Osteoblast (primary cell): ENCODE measurements at regions not wholly inside any gene's neighbourhood (a gene's known extent, or its start where the extent isn't known, plus 50 kb on each side); places are given as distances from the start of the nearest gene placed in this dataset.

ENCODE experiments used
- DNase-seq: peaks from one replicate; pipeline ENCODE4 v3.0.0; 2011; ENCODE audit warnings: low spot score, mixed read lengths; ENCODE audit not compliant: insufficient read length; ENCODE audit errors: missing footprints
- H2AFZ ChIP-seq: 2 replicates; pipeline ENCODE4 v1.6.0; 2011; ENCODE audit warnings: mild to moderate bottlenecking, low read length
- H3K27ac ChIP-seq: 2 replicates; pipeline ENCODE4 v1.5.1; 2011; ENCODE audit warnings: mild to moderate bottlenecking, low read depth, low read length, moderate library complexity
- H3K27me3 ChIP-seq: 2 replicates; pipeline ENCODE4 v1.6.0; 2012; ENCODE audit warnings: mild to moderate bottlenecking, control low read depth, inconsistent platforms, low read length, moderate library complexity; ENCODE audit not compliant: insufficient read depth
- H3K36me3 ChIP-seq: 2 replicates; pipeline ENCODE4 v1.5.1; 2011; ENCODE audit warnings: mild to moderate bottlenecking, low read length, control low read depth, moderate library complexity; ENCODE audit not compliant: insufficient read depth
- H3K4me1 ChIP-seq: 2 replicates; pipeline ENCODE4 v1.5.1; 2011; ENCODE audit warnings: mild to moderate bottlenecking, low read length, control low read depth, moderate library complexity; ENCODE audit not compliant: insufficient read depth
- H3K4me2 ChIP-seq: 2 replicates; pipeline ENCODE4 v1.6.0; 2011; ENCODE audit warnings: mild to moderate bottlenecking, low read length; ENCODE audit not compliant: insufficient read depth
- H3K4me3 ChIP-seq: fragments of 200-600 bp; sonication (generic); 3 replicates; pipeline ENCODE4 v1.5.1; 2012; ENCODE audit warnings: mild to moderate bottlenecking, low read length, inconsistent platforms; ENCODE audit not compliant: insufficient read depth
- H3K79me2 ChIP-seq: 2 replicates; pipeline ENCODE4 v1.6.0; 2012; ENCODE audit warnings: mild to moderate bottlenecking, low read length, control low read depth, inconsistent platforms; ENCODE audit not compliant: insufficient read depth
- H3K9me3 ChIP-seq: 2 replicates; pipeline ENCODE4 v1.5.1; 2011; ENCODE audit warnings: low read depth, low read length, control low read depth
- H4K20me1 ChIP-seq: 2 replicates; pipeline ENCODE4 v1.6.0; 2012; ENCODE audit warnings: mild to moderate bottlenecking, low read length, control low read depth; ENCODE audit not compliant: insufficient read depth
- CTCF ChIP-seq: IDR thresholded peaks from 2 replicates; pipeline ENCODE4 v1.5.1; 2011; ENCODE audit warnings: mild to moderate bottlenecking, low read depth, low read length, moderate library complexity; ENCODE audit errors: extremely low read depth

DNA sequence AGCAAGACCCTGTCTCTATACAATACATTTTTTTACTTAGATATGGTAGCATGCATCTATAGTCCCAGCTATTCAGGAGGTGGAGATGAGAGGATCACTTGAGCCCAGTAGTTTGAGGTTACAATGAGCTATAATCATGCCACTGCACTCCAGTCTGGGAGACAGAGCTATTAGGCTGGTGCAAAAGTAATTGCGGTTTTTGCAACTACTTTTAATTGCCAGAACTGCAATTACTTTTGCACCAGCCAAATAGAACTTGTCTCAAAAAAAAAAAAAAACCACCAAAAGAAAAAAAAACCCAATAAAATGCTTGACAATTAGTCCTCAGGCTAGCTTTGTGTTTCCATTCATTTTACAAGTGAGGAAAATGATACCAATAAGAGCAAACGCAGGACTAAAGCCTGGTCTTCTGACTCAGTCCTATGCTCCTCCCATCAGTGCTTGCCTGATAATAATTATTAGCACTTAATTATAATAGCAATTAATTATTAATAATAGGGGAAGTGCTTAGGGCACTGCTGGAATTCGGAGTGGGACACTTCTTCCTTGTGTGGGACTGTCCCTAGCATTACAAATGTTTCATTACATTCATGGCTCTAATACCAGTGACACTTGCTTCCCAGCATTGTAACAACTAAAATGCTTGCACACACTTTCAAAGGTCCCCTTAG, 73.1 kb upstream of the TAF1L start:
- Histone ChIP-seq H3K36me3 (no peaks in the 10 kb centered on the region), H3K27ac (no peak overlapping the region), H3K9me3 (no peaks in the 10 kb centered on the region), H3K4me1 (peaks cover 5% of the 10 kb centered on the region), H4K20me1 (no peaks in the 10 kb centered on the region), H3K4me2 (no peak overlapping the region), H3K79me2 (no peaks in the 10 kb centered on the region), H2AFZ (no peak overlapping the region), H3K4me3 (no peak overlapping the region), H3K27me3 (no peaks in the 10 kb centered on the region)
- no peak for DNase-seq
- no peak for TF ChIP-seq CTCF

DNA sequence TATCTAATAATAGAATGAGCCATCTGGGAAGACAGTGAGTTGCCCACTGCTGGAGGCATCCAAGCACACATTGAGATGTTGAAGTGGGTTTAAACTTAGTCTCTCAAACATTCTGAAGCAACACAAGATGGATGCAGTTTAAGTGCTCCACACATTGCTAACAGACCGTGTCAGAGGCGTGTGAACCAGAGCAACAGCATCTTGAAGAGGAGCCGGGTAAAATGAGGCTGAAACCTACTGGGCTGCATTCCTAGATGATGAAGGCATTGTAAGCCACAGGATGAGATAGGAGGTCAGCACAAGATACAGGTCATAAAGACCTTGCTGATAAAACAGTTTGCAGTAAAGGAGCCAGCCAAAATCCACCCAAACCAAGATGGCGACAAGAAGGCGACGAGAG, 73.5 kb upstream of the TMEM215 start:
- H3K4me3 ChIP-seq = no peak overlapping the region
- H3K27me3 ChIP-seq = no peaks in the 10 kb centered on the region
- no peak for DNase-seq
- peaks cover 5% of the 10 kb centered on the region for H3K4me1 ChIP-seq
- no peak overlapping the region for H2AFZ ChIP-seq
- no peak overlapping the region for H3K4me2 ChIP-seq
- H4K20me1 ChIP-seq = no peaks in the 10 kb centered on the region
- H3K9me3 ChIP-seq = no peaks in the 10 kb centered on the region
- no peak overlapping the region for H3K27ac ChIP-seq
- TF ChIP-seq CTCF = no peak
- no peaks in the 10 kb centered on the region for H3K36me3 ChIP-seq
- no peaks in the 10 kb centered on the region for H3K79me2 ChIP-seq

DNA sequence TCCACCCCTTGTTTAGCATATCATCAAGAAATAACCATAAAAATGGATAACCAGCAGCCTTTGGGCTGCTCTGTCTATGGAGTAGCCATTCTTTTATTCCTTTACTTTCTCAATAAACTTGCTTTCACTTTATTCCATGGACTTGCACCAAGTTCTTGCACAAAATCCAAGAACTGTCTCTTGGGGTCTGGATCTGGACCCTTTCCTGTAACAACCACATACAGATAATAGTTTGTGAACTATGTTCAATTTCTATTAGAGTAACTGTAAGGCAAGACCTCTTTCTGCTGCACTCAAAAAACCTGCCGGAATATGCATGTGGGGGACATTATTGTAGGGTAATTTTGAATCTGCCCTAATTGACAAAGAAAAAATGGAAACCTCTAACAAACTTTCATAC, 66.9 kb upstream of the TMEM215 start:
- Histone ChIP-seq H4K20me1 (no peaks in the 10 kb centered on the region), H3K9me3 (no peaks in the 10 kb centered on the region), H3K27me3 (no peaks in the 10 kb centered on the region), H3K27ac (no peak overlapping the region), H3K4me3 (no peak overlapping the region), H3K79me2 (no peaks in the 10 kb centered on the region), H3K4me2 (no peak overlapping the region), H2AFZ (no peak overlapping the region), H3K4me1 (no peaks in the 10 kb centered on the region), H3K36me3 (no peaks in the 10 kb centered on the region)
- no peak for TF ChIP-seq CTCF
- no peak for DNase-seq

DNA sequence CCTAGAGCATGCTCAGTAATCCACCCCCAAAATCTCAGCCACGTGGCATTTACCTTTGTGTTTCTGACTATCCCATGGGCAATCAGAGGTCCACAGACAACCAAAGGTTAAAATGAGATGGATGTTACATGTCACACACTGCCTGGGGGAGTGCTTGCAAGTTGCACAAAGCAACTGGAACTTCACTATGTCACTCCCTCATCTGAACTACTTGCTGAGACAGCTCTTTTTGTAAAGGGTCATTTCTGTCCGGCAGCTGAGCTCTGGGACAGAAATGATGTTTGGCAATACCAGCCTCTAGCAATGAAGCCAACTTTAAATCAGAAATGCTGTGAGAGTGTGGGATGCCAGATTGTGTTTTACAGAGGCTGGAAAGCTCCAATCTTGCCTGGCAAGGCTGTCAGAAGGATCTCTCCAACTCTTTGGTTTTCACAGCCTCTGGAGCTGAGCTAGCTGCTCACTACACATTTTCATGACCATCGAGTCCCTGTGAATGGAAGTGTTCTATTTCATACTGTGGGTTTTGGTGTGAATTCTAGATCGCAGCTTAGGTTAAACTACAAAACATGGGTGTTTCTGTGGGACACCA, 66.3 kb upstream of the TMEM215 start:
- no peak for DNase-seq
- no peak for TF ChIP-seq CTCF
- Histone ChIP-seq H3K27me3 (no peaks in the 10 kb centered on the region), H2AFZ (no peak overlapping the region), H3K9me3 (no peaks in the 10 kb centered on the region), H3K27ac (no peak overlapping the region), H4K20me1 (no peaks in the 10 kb centered on the region), H3K79me2 (no peaks in the 10 kb centered on the region), H3K36me3 (no peaks in the 10 kb centered on the region), H3K4me1 (no peaks in the 10 kb centered on the region), H3K4me3 (no peak overlapping the region), H3K4me2 (no peak overlapping the region)
